Stimulated activated CD4-positive, alpha-beta T cell treated with anti-CD3 and anti-CD28 coated beads, TNF-alpha, amount 100 ng/mL, for 48 hours (primary cell): ENCODE measurements at regions not wholly inside any gene's neighbourhood (a gene's known extent, or its start where the extent isn't known, plus 50 kb on each side); places are given as distances from the start of the nearest gene placed in this dataset.
"Not testable (repeated sequence)": the region's sequence is repeated elsewhere in the genome, so short reads cannot be mapped to it uniquely, and the experiment has no call there.

Experiments used
- DNase-seq, 3 donors: peaks; one replicate each; pipeline ENCODE4 v3.0.0-alpha.2; 2020; ENCODE audit warnings: low read depth in 3 of 3

DNA sequence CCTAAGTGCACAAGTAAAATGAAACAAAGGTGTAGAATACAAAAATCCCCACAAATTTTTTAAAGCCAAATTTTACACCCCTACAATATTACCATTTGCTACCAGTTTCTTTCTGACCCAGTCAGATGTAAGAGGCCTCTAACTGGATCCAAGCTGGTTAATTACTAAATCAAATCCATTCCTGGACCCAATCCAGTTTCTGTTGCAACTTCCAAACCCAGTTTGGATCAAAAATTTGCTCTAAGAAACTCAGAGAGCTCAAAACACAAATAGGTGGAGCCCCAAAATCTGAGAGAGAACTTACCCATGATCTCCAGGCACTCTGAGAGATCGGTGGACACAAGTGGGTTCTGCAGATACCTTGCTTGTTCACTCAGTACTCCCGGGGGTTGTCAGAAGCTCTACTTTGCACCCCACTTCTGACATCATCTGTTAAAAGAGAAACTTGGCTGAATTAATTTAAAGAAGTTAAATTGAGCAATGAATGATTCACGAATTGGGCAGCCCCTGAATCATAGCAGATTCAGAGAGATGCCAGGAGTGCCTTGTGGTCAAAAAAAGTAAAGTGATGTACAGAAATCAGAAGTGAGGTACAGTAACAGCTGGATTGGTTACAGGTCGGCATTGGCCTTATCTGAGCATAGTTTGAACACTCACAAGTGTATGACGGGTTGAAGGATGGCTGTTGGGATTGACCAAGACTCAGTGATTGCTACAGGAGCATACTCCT is 448.0 kb downstream of the KCNT2 start:
- no peak for DNase-seq

DNA sequence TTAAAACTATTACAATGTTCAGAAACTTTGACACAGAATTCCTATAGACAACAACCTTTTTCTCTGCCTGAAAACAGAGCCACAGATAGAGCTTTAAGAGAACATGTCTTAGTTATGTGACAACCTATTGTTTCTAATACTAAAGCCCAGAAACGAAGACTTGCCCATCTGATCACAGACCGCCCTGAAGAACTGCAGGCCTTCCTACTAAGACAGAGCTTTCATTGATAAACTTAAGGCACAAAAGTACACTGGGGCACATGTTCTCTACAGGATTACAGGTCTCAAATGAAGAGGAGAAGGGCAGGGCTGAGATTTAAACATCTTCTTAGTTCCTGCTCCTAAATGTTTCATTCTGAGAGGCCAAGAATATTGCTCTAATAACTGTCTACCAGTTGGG is 452.7 kb downstream of the KCNT2 start:
- DNase-seq = no peak

DNA sequence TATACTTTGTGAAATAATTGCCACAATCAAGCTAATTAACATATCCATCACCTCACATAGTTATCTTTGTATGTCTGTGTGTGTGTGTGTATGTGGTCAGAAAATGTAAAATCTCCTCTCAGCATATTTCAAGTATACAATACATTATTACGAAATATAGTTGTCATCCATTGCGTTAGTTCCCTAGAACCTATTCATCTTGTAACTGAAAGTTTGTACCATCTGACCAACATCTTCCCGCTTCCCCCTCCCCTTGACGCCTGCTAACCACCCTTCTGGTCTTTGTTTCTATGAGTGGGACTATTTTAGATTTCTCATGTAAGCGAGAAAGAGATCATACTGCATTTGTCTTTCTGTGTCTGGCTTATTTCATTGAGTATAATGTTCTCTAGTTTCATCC is 455.3 kb downstream of the KCNT2 start:
- DNase-seq = no peak

DNA sequence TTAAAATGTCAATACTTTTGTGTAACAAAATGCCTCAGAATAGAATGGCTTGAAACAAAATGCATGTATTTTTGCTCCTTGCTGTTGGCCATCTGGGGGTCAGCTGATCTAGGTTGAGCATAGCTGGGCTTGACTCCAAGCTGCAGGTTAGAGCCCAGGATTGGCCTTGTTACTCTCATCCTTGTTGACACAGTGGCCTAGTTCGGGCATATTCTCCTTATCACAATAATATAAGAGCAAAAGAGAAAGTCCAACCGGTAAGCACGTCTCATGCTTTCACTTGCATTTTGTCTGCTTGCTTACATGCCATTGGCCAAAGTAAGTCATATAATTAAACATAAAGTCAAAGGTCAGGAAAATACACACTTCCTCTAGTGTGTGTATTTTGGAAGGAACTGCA is 456.2 kb downstream of the KCNT2 start:
- DNase-seq = no peak

DNA sequence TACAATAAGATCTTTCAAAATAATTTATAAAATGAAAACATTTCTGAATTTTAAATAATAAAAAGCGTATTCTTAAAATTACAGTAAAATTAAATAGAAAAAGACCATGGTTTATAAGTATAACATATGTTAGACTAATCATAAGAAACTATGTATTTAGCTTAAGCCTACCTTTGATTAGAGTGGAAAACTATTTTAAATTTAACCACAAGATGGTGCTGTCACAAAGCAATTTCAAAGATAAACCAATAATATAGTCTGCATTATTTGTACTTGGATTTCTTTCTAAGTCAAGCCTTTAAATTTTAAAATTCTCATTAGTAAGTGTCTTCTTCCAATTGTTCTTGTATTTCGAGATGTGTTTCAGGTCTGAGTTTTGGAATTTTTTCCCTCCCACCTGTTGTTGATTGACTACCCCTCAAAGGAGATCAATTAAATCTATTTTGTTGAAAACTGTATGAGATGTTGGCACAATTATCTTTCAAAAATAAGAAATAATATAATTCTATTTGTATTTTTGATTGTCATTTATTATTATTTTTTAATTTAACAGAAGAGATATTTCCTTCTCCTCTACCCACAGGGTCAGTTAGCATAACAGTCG is 459.8 kb downstream of the KCNT2 start:
- DNase-seq = no peak

DNA sequence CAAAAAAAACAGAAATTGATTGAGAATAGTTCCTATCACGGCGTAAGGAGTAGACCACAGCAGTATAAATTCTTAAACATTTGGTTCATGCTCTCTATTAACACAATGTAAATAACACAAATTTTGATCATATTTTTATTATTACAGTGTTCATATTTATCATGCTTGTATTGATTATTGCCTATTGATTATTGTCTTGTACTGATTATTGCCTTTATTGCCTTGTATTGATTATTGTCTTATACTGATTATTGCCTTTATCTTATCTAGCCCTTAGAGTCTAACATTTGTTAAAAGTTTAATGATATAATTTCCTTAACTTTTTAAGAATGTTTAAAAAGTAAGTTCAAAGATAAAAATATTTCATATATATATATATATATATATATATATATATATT is 460.7 kb downstream of the KCNT2 start:
- DNase-seq = no peak

DNA sequence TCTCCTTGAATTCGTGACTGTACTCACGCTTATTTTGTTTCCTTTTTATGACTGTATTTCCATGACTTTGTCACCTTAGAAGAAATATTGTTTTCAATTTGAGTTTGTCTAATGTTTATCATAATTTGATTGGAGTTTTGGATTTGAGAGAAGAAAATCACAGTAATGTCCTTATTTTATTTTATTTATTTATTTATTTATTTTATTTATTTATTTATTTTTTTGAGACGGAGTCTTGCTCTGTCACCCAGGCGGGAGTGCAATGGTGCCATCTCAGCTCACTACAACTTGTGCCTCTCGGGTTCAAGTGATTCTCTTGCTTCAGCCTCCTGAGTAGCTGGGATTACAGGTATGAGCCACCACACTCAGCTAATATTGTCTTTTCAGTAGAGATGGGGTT is 463.1 kb downstream of the KCNT2 start:
- DNase-seq = not testable (repeated sequence)

GRCh38 chr1:196144588-196144987 is 463.7 kb downstream of the KCNT2 start:
- no peak for DNase-seq

GRCh38 chr1:196143602-196144342 is 464.5 kb downstream of the KCNT2 start:
- DNase-seq = no peak

DNA sequence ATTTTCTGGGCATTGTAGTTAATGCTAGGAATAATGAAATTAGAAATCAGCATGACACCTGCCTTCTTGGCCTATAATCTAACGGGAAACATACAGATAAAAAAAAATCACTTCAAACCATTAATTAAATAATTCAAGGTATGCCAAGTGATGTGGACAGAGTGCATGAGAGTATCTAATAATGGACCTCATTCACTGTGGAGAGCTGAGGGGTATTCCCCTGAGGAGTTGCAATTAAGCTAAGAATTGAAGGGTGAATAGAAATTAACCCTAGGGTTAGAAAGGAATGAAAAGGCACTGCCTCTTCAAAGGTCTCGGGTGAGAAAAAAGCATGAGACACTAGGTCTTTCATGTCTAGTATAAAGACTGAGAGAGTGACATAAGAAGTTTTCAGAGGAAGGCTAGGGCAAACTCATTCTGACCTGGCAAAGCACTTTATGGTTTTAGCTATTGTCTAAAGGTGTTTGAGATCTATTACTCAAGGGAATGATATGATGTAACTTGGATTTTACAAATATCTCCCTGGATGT is 466.1 kb downstream of the KCNT2 start:
- DNase-seq = no peak

DNA sequence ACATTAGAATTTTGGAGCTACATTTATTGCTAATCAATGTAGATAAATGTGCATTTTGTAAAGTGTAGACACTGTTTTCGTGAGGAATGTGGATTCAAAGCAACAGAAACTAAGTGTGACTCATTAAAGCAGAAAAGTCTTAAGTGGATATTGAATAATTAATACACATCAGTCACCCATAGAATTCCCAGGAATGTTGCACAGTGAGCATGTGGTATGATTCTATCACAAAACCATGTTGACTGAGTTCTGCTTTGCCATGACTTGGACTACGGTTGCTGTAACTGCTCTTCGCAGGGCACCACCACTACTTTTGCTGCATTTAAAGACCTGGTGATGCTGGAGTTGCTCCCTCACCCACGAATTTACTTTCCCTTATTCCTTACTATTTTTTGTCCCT is 471.8 kb downstream of the KCNT2 start:
- no peak for DNase-seq

- no peak for DNase-seq
Observed at GRCh38 chr1:196131691-196132090, 476.5 kb downstream of the KCNT2 start.

DNA sequence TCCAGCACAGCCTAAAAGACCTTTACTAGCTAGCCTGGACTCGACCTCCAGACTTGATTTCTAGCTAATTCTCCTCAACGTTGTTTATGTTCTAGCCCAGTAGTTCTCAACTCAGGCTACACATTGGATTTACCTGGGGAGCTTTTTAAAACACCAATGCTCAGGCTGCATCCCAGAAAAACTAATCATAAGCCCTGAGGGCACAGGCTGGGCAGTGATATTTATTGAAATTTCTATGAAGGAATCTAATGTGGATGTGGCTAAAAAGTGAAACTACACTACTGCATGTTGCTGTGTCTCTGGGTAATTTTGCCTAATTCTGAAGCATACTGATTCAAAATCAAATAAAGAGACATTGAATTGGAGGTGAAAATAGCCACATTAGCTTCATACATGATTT is 479.4 kb downstream of the KCNT2 start:
- DNase-seq = no peak

GRCh38 chr1:196121181-196121580 is 487.1 kb downstream of the KCNT2 start:
- no peak for DNase-seq

DNA sequence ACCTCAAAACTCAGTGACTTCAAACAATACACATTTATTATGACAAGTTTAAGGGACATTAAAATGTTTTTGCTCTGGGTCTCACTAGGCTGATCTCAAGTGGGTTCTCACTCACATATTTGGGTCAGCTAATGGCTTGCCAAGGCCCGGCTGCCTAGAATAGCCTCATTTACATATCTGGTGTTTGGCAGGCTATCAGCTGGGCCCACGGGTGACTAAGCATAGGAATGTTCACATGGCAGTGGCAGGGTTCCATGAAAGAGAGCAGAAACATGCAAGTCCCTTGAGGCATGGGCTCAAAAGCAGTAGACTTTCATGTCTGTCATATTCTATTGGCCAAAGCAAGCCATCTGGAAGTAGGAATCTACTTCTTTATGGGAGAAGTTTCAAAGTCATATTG is 492.6 kb downstream of the KCNT2 start:
- no peak for DNase-seq

DNA sequence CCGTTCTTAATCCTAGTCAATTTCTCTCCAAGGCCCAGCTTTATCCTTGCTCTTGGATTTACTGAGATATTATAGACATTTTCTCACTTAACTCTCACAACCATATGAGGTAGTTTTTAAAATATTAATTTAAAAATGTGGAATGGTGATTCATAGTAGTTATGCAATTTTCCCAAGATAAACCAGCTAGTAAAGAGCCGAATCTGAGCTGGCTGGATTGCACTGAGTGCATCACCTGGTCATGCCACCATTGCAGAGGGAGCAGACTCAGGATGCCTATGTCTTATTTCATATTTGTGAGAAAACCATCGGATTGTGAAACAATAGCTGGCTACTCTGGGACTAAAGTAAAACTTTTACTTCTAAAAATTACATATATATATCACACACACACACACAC is 494.0 kb downstream of the KCNT2 start:
- no peak for DNase-seq

DNA sequence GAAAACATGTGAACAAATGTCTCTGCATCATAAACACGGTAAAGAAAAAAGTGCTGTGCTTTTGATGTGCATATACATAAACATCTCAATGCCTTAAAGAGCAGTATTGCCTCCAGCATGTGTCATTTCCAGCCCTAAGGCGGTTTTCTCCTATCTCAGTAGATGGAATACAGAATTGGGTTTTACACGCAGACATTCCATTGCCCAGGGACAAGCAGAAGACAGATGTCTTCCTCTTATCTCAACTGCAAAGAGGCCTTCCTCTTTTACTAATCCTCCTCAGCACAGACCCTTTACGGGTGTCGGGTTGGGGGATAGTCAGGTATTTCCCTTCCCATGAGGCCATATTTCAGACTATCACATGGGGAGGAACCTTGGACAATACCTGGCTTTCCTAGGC is 499.2 kb downstream of the KCNT2 start:
- not testable (repeated sequence) for DNase-seq

DNA sequence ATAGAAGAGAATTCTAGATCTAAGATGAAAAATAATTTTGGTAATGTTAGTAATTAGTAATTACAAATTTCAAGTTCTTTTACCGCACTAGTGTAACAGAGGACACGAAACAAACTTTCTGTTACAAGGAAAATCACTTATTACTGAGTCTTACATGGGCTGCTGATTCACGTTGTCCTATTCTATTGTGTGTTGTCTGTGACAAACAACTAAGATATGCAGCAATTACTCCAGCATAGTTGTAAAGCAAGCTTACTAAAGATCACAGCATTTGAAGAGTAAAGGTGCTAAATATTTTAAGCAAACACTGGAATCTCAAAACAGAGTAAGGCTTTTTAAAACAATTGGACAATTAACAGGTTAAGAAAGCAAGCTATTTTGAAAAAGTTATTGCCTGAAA is 502.3 kb downstream of the KCNT2 start:
- DNase-seq = no peak

- no peak for DNase-seq
Observed at GRCh38 chr1:196102826-196103225, 505.4 kb downstream of the KCNT2 start.

DNA sequence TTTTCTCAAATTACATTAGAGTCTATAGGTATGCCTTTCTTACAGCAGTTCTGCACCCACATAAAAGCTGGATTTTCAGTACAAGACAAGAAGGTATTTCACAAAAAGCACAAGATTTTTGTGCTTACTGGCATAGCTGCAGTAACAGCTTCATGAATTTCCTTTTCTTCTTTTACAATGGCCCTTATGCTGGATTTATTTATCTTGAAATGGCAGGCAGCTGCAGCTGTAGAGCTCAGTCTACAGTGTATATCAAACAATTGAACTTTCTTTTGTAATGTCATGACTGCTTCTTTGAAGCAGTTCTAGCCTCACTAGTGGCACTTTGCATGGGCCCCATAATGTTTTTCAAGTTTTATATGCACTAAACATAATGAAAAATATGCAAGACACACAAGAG is 510.2 kb downstream of the KCNT2 start:
- no peak for DNase-seq

DNA sequence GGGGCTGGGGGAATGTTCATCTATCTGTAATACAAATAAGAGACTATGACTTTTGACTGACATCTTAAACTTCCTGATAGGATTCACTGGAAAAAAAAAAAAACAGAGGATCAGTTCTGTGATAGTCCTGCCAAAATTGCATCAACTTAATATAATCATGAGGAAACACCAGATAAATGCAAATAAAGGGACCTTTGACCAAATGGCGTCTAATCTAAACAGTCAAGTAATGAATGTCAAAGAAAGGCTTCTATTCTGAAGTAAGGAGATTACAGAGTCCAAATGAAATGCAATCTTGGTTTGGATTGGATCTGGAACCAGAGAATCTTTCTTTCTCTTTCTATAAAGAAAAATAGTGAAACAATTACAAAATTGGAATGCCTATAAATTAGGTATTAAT is 513.4 kb downstream of the KCNT2 start:
- DNase-seq = no peak

GRCh38 chr1:196091397-196092135 is 516.7 kb downstream of the KCNT2 start:
- DNase-seq = no peak
